RWPE1 (cell line): ENCODE measurements at regions not wholly inside any gene's neighbourhood (a gene's known extent, or its start where the extent isn't known, plus 50 kb on each side); places are given as distances from the start of the nearest gene placed in this dataset.

Experiments used
- CTCF ChIA-PET: fragments of 350-600 bp; sonication (Branson Sonifier 250); formaldehyde crosslinking; extraction: SDS; loops from one replicate; lab custom pipeline; 2021; lab: Yijun Ruan, JAX
- POLR2A ChIA-PET: fragments of 400-600 bp; formaldehyde crosslinking; extraction: SDS; loops from one replicate; lab custom pipeline; 2020; ENCODE audit warnings: antibody characterized with exemption; ENCODE audit not compliant: low non-redundant PET; lab: Yijun Ruan, JAX
- DNase-seq: peaks from one replicate; pipeline ENCODE4 v3.0.0; 2012; ENCODE audit warnings: low spot score
- H3K27ac ChIP-seq: fragments of 450-650 bp; 2 replicates; pipeline ENCODE4 v1.5.1; 2017
- CTCF ChIP-seq: fragments of 450-650 bp; conservative IDR thresholded peaks from 2 replicates; pipeline ENCODE4 v1.5.1; 2017; ENCODE audit warnings: low read depth, mild to moderate bottlenecking

- H3K27ac ChIP-seq = no peak overlapping the region
- POLR2A ChIA-PET = no interaction called here
- CTCF ChIA-PET = no interaction called here
- TF ChIP-seq CTCF = no peak
- no peak for DNase-seq
These were observed 78.7 kb upstream of the SEPTIN5 start for GRCh38 chr22:19635644-19636043.

GRCh38 chr22:19636696-19637407 lies 77.5 kb upstream of the SEPTIN5 start:
- no peak overlapping the region for H3K27ac ChIP-seq
- ChIA-PET POLR2A (no interaction called here), CTCF (no interaction called here)
- no peak for TF ChIP-seq CTCF
- DNase-seq = no peak

GRCh38 chr22:19637408-19638281 lies 76.7 kb upstream of the SEPTIN5 start:
- DNase-seq = no peak
- ChIA-PET POLR2A (no interaction called here), CTCF (no interaction called here)
- no peak for TF ChIP-seq CTCF
- H3K27ac ChIP-seq = no peak overlapping the region

- ChIA-PET CTCF (no interaction called here), POLR2A (no interaction called here)
- TF ChIP-seq CTCF = no peak
- DNase-seq = no peak
- H3K27ac ChIP-seq = no peak overlapping the region
These were observed 75.9 kb upstream of the SEPTIN5 start for GRCh38 chr22:19638282-19639015.

GRCh38 chr22:19639610-19640135 lies 74.6 kb upstream of the SEPTIN5 start:
- no peak overlapping the region for H3K27ac ChIP-seq
- TF ChIP-seq CTCF = no peak
- CTCF ChIA-PET = no interaction called here
- DNase-seq = no peak
- POLR2A ChIA-PET = no interaction called here

GRCh38 chr22:19640306-19640705 lies 74.0 kb upstream of the SEPTIN5 start:
- ChIA-PET POLR2A (no interaction called here), CTCF (no interaction called here)
- DNase-seq = no peak
- TF ChIP-seq CTCF = no peak
- no peak overlapping the region for H3K27ac ChIP-seq
